NAMALWA (cell line): ENCODE measurements at regions not wholly inside any gene's neighbourhood (a gene's known extent, or its start where the extent isn't known, plus 50 kb on each side); places are given as distances from the start of the nearest gene placed in this dataset.
"Not testable (repeated sequence)": the region's sequence is repeated elsewhere in the genome, so short reads cannot be mapped to it uniquely, and the experiment has no call there.

Experiments
- DNase-seq: peaks from one replicate; pipeline ENCODE4 v3.0.0-alpha.2; 2015; ENCODE audit warnings: low spot score

DNA sequence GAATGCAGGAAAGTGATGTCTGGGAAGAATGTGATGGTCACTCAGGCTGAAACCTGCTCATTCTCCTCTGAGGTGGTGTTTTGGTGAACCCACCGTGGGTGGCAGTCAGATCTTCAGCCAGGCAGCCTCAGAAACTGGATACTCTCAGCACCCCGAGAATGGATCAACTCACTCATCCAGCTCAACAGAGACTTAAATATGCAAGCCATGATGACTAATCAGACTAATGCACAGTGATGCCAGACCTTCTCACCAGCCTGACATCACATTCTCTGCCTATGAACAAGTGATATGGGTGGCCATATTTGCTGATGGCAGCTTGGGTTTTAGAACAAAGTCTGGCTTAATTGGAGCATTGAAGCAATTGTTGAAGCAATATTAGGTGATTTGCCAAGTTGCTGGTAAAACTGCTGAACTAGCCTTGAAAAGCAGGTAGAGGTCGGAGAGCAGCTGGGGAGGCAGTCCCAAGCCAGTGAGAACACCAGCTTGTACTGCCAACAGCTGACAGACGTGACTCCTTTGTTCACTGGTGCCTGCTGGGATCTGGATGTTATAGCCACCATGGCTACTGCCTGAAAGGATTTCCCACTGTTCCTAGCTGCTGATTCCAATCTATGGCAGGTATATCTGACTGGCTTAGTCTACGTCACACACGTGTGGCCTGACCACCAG is 608.1 kb downstream of the MID1IP1 start:
- no peak for DNase-seq

DNA sequence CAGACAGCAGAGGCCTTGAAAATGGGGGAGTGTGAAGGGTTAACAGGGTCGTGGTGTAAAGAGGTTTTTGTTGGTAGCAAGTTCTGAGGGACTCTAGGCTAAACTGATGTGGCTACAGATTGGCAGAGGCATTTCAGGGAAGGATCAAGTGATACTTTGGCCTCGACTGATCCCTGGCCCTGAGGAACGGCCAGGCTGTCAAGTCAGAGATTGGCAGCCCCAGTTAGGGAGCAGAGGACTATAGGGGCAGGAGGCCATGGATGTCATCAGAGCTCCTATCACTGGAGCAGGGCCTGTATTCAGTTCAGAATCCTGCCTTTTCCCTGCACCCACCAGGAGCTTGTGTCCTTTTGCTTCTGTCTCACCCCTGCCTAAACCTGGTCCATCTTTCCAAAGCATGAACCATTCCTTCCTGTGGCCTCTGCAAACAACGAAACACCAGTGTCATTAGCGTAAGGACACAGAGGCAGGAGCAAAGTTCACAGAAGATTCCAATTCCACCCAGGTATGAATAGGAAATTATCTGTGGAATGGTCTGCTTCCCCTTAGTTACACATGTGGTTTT is 613.1 kb downstream of the MID1IP1 start:
- no peak for DNase-seq

GRCh38 chrX:39416547-39417260 is 615.4 kb downstream of the MID1IP1 start:
- peak; percentile 68 for DNase-seq

DNA sequence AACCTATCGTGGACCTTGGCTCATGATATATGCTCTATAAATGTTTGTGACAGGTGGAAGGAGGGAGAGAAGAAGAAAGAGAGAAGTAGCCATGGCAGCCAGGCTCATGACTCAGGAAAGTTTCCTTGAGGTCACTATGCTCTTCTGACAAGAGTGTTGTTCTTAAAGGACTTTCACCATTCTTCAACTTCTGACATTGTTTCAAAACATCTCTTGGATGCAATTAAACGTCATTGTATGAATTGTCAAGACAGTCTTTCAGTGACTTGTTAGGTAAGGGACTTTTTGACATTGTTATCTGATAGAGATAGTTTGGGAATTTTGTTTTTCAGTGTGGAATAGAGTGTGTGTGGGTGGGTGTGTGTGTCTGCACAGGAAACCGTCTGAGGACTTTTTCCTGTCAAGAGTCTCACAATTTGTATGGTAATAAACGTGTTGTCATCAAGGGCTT is 617.0 kb downstream of the MID1IP1 start:
- DNase-seq, result no peak

- no peak for DNase-seq
Measured at GRCh38 chrX:39418731-39419638, 617.7 kb downstream of the MID1IP1 start.

GRCh38 chrX:39421006-39421405 is 619.7 kb downstream of the MID1IP1 start:
- DNase-seq, result no peak

DNA sequence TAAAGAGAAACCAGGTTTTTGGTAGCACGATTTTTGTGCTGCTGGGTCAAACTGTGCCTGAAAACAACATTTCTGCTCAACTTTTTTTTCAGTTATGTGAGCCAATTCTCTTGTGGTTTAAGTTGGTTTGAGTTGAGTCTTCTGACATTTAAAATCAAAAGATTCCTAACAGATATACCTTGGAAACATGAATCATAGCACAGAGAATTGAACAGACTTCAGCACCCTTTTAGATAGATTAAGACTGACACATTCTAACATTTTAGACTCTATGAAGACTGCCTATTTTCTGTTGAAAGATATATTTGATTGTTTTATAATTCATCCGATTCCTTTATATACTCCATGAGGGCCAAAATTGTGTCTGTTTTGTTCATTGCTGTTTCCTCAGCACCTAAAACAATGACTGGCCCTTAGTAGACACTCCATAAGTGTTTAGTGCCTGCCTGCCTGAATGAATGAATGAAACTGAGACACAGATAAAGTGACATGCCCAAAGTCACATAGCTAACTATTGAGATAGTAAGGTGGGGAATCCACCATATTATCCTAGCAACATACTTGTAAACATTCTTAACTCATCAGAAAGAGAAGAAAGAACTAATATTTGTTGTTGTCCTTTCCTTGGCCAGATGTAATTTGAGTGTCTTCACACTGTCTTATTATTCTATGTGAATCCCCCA is 624.0 kb downstream of the MID1IP1 start:
- DNase-seq, result no peak

GRCh38 chrX:39426101-39426500 is 624.8 kb downstream of the MID1IP1 start:
- no peak for DNase-seq

DNA sequence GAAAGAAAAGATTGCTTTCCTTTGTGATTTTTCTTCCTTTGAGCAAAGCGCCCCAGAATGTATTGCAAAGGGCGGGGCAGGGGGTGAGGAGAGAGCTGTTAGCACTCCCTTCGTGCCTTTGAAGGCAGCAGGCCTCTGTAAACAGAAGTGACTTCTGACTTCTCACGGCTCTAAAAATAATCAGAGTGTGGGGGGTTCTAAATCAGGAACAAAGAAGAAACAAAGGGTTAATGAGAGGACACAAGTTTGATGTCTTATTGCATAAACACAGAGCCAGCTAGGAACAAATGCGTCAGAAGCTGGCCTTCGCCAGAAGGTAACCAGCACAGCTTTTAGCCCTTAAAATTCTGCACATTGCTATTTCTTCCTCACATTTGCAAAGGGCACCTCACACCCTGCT is 626.2 kb downstream of the MID1IP1 start:
- no peak for DNase-seq

DNA sequence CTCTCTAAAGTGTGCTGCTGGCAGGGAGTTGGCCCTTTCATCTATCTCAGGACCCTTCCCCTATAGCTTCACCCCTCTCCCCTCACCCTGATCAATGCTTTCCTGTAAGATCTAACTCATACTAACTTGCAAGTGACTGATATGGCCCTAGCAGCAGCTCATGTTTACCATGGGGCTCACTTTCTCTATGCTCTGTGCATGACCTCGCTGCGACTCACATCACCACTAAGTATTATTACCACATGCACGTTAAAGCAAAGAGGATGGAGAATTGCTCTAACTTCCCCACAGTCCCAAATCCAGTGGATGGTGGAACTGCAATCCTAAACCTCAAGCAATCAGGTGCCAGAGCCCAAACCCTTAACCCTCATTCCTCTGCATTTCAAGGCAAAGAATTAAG is 626.6 kb downstream of the MID1IP1 start:
- DNase-seq, result no peak

- no peak for DNase-seq
Measured at GRCh38 chrX:39430551-39430950, 629.3 kb downstream of the MID1IP1 start.

DNA sequence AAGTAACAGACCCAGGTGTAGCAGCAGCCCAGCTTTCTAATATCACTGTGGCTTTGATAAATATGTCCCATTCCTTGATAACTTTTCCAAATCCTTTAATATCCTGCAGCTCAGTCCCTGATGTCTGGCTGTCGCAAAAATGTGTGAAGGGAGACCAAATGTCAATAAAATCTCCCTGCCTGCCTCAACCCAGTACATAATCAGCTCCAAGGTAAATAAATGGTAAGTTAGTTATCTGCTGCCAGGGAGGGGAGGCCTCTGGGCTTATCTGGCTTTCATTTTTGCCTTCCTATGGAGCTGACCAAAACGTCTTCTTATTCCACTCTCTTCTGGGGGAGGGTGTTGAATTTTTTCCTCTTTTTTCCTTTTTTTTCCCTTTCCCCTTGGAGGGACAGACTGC is 630.6 kb downstream of the MID1IP1 start:
- no peak for DNase-seq

DNA sequence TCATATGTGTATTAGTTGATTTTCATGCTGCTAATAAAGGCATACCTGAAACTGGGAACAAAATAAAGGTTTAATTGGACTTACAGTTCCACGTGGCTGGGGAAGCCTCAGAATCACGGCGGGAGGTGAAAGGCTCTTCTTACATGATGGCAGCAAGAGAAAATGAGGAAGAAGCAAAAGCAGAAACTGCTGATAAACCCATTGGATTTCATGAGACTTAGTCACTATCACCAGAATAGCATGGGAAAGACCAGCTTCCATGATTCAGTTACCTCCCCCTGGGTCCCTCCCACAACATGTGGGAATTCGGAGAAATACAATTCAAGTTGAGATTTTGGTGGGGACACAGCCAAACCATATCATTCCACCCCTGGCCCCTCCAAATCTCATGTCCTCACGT is 633.4 kb downstream of the MID1IP1 start:
- DNase-seq, result not testable (repeated sequence)

- peak; percentile 31 for DNase-seq
Measured at GRCh38 chrX:39436538-39436937, 635.3 kb downstream of the MID1IP1 start.

DNA sequence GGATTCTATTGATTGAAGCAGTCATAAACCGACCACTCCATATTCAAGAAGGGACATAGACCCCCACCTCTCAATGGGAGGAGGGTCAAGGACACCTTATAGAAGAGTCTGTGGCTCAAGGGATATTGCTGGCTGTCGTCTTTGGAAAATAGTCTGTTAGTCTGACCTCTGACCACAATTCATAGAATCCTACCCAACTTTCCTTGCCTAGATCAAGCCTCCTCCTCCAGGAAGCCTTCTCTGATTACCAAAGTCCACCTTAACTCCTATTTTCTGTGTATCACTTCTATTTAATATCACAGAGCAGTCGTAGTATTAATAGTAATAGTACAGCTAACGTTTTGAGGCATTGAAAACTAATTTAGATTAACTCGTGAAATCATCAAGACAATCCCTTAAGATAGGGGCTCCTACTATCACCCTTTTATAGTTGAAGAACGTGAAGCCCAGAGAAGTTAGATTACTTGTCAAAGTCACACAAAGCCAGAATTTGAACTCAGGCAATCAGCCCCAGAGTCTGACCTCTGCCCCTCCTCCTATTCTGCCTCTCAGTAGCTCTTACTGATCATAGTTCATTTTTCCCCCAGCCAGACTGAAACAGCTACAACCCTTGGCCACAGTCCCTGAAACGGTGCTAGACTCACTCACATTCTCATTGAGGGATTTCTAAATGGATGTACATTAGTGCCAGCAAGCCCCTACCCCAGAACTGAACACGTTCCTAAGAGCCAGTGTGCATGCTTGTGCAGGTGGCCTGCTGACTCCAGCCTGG is 636.6 kb downstream of the MID1IP1 start:
- DNase-seq, result no peak

DNA sequence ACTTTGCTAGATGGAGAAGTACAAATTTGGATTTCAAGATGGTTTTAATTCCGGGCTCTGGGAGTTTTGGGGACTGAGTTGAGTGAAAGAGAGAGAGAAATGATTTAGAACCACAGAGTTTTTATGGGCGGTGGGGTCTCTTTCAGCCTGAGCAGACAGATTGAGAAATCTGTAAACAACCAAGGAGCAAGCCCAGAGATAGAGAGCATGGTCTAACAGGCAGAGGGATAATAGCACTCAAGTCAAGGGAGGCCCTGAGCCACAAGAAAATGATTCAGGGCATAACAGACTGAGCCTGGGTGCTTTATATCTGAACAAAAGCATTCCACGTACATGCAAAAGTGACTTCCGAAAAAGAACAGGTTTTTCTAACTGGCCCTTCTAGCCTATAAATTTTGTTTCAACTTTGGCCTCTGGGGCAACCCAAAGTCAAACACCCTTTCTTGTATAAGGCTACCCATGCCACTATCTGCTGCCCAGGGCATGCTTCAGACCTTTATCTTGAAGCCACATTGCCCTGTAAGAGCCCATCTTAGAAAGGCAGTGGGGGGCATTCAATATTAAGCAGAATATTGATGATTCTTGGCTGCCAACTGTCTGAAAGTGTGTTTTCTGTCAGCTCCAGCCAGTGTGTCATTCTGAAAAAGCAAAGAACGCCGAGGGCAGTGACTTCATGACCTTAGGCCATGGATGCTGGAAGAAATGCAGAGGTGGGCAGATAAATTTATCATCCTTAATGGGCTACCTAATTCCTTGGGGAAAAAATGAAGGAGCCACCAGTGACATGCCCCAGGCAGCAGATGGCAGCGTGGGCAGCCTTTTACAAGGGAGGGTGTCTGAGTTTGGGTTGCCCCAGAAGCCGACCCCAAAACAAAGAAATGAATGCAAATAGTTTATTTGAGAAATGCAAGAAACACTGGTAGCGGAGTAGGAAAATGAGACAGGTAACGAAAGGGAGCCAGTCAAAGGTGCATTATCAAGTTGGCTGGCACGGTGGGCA is 637.6 kb downstream of the MID1IP1 start:
- no peak for DNase-seq

GRCh38 chrX:39439906-39440798 is 638.9 kb downstream of the MID1IP1 start:
- DNase-seq, result no peak

GRCh38 chrX:39440799-39441284 is 639.6 kb downstream of the MID1IP1 start:
- DNase-seq, result no peak
